Activated CD8-positive, alpha-beta memory T cell treated with anti-CD3 and anti-CD28 coated beads for 48 hours (primary cell): ENCODE measurements at regions not wholly inside any gene's neighbourhood (a gene's known extent, or its start where the extent isn't known, plus 50 kb on each side); places are given as distances from the start of the nearest gene placed in this dataset.
A peak's percentile ranks its signal among the peaks of the same experiment; 100 is the strongest.

Experiments
- DNase-seq, 3 experiments: peaks; one replicate each; pipeline ENCODE4 v3.0.0-alpha.2; 2020; ENCODE audit warnings: low read depth in 2 of 3, low spot score in 2 of 3

DNA sequence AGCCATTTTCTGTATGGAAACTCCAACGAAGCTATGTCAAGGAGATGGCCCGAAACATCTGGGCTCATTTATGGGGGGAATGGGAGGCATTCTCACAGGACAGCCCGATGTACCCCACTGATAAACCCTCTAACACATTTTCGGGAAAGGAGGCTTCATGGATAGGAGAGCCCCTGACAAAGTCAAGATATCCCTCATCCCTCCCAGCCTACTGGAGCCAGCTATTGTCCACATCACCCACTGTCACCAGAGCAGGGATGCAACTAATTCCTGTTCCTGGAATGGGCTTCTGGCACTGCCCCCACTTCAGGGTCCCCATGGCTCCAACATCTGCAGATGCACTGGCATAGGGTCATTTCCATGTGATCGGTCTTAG is 98.2 kb upstream of the BMPER start:
- no peak for DNase-seq

DNA sequence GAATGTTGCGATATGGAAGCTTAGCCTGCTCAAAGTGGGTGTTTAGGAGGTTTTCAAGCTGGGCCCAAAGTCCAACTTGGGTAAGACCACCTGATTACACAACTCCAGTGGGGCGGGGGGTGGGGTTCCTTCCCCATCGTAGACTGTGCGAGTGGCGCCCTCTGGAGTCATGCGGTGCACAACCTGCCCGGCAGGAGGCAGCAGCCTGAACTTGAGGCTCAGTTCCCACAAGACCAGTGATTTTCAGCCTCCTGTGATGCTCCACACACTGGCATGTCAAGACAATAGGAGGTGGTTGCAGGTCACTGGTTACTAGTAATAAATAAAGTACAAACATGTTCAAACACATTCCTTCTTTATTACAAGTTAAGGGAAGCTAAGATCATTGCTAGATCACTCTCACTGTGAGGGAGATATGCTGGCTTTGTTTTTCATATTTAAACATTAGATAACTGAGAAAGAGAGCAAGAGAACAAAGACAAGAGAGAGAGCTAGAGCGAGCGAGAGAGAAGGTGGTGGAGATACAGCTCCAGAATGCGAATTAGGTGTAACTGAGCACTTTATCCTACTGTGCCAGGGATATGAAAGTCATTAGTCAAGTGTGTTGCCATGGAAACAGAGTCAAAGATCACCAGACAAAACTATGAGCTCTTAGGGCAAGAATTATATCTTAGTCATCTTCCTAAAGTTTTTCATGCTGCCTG is 97.4 kb upstream of the BMPER start:
- no peak for DNase-seq

DNA sequence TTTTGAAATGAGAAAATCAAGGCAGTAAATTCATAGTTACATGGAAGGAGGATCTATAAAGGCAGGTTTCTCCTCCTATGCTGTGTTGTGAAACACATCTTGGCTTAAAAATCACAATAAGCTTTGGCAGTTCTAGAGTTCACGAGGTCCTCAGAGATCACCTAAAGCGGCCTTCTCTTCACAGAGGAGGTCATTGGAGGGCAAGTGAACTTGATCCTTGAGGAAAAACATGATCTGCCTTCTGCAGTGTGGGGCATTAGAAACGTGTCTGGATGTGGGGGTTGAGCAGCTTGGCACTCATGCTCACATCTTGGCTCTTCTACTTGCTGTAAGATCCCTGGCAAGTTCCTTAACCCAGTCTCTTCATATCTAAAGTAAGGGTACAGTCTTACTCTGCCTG is 96.1 kb upstream of the BMPER start:
- no peak for DNase-seq

DNA sequence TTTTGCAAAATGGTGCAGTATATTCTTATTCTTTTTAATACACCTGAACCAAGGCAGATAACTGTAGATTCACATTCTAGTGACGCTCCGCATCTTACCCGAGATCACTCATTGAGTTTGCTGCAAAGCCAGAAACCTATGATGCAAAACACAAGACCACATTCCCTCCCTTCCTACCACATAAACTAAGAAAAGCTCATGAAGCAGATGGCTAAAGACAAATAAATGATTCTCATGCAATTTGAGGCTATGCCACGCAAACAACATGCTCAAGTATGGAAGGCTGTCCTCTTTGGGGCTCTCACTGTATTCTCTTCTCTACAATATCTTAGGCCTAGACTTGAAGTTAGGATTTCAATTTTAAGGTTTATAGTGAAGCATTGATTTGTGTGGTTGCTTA is 95.0 kb upstream of the BMPER start:
- no peak for DNase-seq

DNA sequence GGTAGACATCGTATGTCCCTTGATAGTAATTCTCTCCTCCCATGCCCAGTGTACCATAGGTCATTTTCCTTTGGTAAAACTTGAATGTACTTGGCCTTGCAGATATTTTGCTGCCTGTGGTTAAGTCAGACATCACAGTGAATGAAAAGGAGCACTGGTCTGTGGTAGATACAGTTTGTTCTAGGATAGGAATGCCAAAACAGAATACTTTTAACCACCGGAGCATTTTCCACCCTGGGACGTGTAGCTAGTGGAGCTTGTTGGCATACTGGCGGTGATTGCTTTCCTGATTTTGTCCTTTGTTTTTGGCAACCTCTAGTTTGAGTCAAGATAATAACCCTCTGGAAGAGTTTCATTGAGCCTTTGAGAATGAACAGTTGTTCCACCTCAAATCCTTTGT is 92.0 kb upstream of the BMPER start:
- DNase-seq = no peak

DNA sequence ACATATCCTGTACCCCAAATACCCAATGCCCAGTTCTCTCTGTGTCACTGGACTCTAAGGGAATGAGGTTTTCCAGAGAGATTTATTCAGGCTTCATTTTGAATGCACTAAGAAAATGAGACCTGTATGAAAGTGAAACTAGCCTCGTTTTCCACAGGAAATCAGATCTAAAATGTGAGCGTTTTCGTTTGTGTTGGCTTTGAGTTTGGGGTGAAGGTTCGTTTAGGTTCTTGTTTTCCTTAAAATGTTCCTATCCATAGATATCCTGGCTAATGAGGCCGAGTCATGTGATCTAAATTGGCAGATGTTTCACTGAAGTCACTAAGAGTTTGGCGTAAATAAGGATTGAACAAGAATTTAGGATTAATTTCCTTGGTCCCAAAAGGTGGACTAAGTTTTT is 90.9 kb upstream of the BMPER start:
- DNase-seq = no peak

DNA sequence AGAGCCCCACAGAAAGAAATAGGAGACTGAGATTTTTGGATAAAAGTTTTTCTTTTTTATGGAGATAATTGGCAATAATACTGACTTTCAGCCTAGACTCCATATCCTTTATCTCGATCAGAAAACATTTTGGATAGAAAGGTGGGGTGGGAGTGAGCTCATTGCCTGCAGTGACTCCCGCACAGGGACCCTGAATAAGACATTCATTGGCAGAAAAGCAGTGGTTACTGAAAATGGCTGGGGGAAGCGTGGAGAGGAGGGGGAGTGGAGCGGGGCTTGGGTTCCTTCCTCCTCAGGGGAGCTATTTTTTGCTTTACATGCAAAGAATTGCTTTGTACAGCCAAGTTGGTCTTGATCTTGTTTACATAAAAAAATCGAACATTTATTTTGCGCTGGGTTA is 90.4 kb upstream of the BMPER start:
- no peak for DNase-seq

DNA sequence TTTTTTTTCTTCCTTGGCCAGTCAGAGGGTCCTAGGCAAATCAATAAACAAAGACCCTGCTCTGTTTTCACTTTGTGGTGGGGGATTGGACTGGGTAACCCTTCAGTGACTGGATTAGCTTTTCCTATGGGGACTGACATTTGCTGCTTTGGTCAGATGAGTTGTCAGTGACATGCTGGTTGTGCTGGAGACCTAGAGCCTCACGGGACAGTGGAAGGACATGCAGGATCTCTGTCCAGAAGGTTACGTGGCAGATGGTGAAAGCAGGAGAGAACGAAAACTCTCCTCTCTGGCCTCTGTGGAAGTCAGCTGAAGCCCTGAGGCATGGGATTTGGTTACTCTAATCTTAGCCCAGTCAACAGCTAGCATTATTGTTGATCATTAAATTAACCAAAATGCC is 90.0 kb upstream of the BMPER start:
- no peak for DNase-seq

DNA sequence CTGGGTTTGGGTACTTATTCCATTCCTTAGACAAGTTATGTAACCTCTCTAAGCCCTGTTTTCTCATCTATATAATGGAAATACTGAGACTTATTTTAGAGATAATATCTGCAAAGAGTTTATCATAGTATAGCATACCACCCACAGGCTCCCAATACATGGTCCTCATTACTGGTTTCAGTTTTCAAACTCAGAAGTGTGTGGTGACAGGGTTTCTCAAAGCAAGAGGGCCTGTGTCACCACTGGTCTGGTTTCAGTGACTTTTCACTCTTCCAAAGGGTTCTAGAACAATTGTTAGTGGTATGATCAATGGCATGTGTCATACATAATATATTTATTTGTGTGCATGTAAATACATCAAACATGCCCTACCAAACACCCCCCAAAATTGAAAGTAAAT is 89.2 kb upstream of the BMPER start:
- DNase-seq = no peak

DNA sequence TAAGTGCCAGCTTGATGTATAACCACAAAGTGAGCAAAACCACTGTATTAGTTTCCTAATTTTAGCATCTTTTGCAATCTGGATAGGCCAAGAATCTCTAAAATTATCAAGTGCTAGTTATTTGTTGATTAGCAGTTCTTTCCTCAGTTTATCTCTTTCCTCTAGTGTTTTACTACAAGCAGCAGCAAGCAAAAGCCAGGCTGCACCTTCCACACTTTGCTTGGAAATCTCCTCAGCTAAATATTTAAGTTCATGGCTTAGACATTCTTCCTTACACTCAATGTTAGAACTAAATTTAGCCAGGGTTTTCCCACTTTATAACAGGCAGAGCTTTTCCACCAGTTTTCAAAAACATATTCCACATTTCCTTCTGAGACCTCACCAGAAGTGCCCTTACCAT is 85.7 kb upstream of the BMPER start:
- no peak for DNase-seq

DNA sequence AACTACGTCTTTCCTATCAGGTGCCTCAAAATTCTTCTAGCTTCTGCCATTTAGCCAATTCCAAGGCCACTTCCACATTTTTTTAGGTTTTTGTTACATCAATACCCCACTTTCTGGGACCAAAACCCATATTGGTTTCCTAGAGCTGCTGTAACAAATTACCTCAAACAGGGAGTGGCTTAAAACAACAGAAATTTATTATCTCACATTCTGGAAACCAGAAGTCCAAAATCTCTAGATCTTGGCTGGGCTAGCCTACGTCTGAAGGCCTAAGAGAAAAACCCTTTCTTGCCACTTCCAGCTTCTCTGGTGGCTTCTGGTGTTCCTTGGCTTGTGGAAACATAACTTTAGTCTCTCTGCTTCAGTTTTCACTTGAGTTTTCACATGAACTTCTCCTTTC is 85.1 kb upstream of the BMPER start:
- no peak for DNase-seq

DNA sequence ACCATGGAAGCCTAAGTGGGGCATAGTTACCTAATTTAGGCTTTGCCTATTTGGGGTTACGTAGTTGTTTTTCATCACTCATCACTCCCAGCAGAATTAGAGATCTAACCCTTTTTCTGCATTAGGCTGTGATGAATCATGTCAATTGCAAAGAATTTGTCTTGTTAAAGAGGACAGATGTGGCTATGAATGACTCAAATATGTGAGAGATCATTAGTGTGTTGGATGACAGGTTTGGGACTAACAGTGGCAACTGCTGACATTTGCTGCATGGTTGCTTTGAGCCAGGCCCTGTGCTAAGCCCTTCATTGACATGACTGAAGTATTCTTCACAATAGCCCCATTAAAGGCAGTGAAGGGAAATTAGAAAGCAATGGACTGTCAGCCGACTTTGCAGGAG is 83.4 kb upstream of the BMPER start:
- DNase-seq = no peak

DNA sequence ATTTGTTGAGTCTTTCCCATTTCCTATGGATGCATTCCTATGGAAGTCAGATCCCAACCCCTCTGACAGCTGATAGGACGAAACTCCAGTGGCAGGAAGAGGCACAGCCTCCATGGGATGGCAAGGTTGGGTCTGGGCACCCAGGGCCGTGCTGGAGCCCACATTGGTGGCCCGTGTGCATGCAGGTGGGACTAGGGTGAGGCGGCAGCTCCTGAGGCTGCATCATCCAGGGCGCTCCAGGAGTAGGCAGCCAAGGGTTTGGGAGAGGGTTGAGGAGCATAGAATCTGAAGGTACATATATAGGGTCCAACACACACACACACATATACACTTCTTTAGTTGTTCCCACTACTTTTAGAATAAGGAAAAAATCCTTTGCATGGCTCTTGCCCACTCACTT is 81.4 kb upstream of the BMPER start:
- no peak for DNase-seq

DNA sequence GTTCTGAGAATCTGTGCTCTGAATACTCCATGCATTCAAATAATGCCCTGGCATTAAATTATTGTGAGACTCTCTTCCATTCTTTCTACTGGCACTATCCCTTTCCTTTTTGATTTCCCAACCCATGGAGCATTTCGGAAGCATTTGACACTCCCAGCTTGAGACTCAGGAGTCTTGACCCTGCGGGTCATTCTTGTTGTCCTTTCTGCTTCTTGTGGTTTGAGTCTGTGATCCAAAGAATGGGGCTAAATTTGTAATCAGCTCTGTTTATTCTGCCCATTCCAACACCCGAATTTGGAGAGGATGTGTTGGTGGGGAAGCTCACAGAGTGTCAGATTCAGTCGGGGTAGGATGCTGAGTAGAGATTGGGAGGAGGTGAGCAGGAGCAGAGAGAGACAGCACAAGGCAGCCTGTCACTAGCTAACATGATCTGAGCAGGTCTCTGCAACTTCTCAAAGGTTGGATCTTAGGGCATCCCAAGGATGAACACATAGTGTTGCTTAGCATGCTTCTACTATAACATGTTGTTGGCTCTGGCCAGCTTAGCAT is 80.4 kb upstream of the BMPER start:
- DNase-seq = no peak

DNA sequence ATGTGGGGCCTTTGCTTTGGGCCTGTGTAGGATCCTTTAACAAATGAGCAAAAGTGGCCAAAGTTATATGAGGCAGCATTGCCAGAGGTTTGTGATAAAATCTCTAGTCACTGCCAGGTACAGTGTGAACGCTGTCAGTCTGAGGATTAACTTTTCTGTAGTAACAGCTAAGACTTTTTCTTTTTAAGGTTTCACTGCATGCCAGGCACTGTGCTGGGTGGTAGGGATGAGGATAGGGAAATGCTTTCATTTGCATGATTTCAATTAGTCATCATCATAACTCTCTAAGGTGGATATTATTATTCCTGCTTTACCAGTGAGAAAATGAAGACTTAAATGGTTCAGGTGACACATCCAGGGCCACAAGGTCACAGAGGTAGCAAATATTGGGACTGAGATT is 79.7 kb upstream of the BMPER start:
- no peak for DNase-seq

DNA sequence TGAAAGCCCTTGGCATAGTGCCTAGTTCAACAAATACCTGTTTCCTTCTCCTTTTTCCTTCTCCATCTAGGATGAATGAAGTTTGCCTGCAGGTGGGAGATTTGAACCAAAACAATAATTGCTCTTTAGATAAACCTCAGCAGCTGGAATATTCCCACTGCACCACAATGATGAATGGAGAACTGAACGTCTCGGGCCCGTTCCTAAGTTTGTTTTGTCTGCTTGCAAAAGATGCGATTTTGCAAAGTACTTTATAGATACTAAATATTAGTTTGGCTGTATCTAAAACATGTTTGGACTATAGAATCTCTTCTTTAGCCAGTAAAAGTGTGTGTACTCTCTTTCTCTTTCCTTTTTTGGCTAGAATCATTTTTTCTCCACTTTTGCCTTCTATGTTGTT is 75.8 kb upstream of the BMPER start:
- no peak for DNase-seq

DNA sequence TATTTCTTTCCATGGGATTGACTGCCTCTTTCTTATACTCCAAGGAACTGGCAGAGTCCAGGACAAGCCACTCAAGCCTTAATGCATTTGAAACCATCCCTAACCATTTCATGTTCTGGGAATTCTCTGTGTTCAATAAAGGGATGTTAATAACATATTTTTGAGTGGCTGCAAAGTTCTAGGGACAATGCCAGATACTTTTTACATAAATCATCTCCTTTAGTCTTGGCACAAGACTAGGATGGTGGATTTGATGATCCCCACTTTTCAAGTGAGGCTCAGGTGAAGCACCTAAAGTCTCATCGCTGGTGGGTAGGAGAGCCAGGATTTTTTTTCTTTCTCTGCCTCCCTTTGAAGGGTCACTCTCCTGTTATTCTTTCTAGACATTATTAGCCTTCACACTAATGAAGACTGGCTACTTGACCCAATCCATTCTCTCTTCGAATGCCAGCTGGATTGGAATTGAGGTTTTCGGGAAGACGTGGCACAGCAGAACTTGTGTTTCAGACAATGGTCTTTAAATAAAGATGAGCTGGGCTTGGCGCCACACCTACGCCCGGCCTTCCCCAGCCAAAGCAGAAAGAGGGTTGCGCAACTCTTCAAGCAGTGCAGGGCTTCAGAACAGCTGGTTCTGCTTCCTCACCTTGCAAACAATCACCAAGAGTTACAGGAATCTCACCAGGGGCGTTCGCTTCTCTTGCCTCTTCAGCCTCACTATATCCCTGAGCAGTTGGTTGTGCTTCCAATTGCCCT is 73.8 kb upstream of the BMPER start:
- DNase-seq = no peak

DNA sequence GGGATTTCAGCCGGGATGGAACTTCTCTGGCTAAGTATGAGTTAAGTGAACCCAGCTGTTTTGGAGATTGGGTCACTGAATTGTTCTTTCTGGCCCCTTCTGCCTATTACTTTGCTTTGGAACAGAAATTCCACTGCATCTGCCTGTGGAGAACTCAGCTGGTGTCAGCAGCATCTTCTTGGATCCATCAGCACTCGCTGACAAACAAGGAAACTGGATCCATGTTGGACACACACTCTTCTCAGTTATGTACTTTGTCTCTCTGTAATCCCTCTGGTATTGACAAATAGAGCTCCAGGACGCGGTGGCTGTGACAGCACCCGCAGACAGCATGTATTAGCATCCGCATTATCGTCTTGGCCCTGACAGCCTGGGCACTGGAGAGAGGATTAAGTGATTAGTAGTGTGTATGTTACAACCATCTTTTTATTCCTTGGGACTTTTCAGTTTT is 73.0 kb upstream of the BMPER start:
- DNase-seq = no peak

DNA sequence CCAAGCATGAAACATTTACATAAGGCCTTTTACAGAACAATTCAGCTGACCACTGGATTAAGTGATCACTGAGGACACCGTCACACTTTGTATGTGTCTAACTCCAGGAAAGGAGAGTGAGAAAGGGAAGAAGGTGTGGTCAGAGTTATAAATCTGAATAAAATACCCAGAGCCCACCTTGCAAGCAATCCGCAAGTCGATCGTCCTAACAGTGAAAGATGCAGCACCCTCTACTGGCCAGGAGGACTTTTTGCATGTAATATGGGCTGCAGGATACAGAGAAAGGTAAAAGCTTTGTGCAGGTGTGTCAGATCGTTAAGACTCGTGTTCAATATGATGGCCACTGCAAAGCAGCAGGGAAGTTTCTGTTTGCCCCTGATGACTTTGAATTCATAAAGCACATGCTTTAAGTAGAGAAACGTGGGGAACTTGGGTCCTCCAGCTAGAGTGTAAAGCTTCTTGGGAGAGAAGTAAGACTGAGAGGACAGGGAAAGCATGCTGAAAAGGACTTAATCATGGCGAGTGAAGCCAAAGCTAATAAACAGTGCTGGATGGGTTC is 68.5 kb upstream of the BMPER start:
- DNase-seq = peak in 1 of 3 experiments; percentile 0

DNA sequence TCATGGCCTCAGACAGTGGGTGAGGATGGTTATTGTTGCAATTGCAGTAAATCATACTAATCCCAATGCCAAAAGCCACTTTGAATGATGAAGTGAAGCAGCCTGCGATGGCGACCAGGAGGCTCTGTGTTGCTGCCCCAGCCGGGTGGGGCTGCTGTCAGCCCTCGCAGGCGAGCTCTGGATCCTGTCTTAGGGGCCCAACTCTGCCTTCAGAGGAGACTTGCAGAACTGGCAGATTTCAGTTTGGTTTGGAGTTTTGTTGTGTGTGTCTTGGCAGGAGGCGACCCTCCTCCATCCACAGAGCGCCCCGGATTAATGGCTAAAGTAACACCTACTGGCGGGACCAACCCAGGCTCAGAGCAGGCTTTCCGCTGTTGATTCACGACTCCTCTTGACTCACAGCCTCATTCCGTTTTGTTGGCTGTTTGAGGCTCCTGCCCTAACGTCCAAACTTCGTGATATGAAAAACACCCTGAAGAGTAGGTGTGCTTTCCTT is 67.9 kb upstream of the BMPER start:
- DNase-seq = no peak

DNA sequence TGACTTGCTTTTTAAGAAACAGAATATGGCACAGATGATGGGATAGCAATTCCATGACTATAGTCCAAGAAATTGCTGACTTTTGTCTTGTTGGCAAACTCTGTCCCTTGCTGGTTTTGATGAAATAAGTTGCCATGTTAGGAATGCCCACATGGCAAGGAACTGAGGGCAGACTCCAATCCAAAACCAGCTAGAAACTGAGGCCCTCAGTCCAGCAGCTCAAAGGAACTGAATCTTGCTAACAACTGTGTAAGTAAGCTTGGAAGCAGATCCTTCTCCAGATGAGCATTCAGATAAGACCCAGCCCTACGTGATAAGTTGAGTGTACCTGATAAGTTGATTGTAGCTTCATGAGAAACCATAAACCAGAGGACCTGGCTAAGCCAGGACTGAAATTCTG is 64.3 kb upstream of the BMPER start:
- no peak for DNase-seq

DNA sequence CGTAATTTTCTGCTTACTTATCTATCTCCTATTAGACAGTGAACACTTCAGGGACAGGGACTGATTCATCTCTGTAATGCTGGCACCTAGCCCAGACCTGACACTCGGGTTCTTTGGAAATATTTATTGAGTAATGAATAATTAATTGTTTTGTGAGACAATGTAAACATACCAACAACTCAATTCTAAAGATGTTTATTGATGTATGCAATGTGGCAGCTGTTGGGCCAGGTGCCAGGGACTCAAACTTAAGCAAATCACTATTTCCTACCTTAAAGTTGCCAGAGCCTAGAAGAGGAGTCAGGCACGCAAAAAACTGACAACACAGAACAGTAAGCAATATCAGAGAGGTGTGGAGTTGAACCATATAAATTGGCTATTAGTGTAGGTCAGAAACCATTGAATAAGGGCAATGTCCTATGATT is 63.6 kb upstream of the BMPER start:
- DNase-seq = no peak
